Colonic mucosa (tissue), 4 donors: ENCODE measurements at regions not wholly inside any gene's neighbourhood (a gene's known extent, or its start where the extent isn't known, plus 50 kb on each side); places are given as distances from the start of the nearest gene placed in this dataset.

Source experiments
- DNase-seq: peaks from one replicate; pipeline ENCODE4 v3.0.0-alpha.2; 2020
- H3K27ac ChIP-seq: fragments of 200-600 bp; one replicate; pipeline ENCODE4 v1.8.0; 2021
- H3K27me3 ChIP-seq: fragments of 200-600 bp; one replicate; pipeline ENCODE4 v1.8.0; 2021
- H3K36me3 ChIP-seq: fragments of 200-600 bp; one replicate; pipeline ENCODE4 v1.8.0; 2021
- H3K4me1 ChIP-seq: fragments of 200-600 bp; one replicate; pipeline ENCODE4 v1.8.0; 2021; ENCODE audit warnings: mild to moderate bottlenecking
- H3K4me3 ChIP-seq: fragments of 200-600 bp; one replicate; pipeline ENCODE4 v1.8.0; 2021
- H3K9ac ChIP-seq, 2 donors: one replicate each; pipeline ENCODE4 v1.7.0; 2013; ENCODE audit warnings: control low read depth in 2 of 2, low read depth in 2 of 2, low read length in 2 of 2
- H3K9me3 ChIP-seq: fragments of 200-600 bp; one replicate; pipeline ENCODE4 v1.8.0; 2021
- CTCF ChIP-seq: fragments of 200-600 bp; IDR thresholded peaks from one replicate; pipeline ENCODE4 v1.8.0; 2022; ENCODE audit warnings: antibody characterized with exemption, mild to moderate bottlenecking
- intact Hi-C: fragments of 100-400 bp; cut with DNase I; formaldehyde crosslinking; loops from one replicate; pipeline ENCODE4 v1.14.1; 2022
- donor health status: healthy.
- donor health status: DM: no; HTN: no; CAD: no.
- donor health status: DM: no; HTN: no; CAD: no.

- intact Hi-C loops: no loop called here
- no peaks in the 10 kb centered on the region for H3K36me3 ChIP-seq
- H3K4me1 ChIP-seq: no peaks in the 10 kb centered on the region
- no peak overlapping the region for H3K4me3 ChIP-seq
- TF ChIP-seq CTCF: no peak
- H3K27ac ChIP-seq: no peak overlapping the region
- no peaks in the 10 kb centered on the region for H3K9me3 ChIP-seq
- DNase-seq: no peak
- H3K27me3 ChIP-seq: no peaks in the 10 kb centered on the region
- H3K9ac ChIP-seq: no peak overlapping the region
Measured at GRCh38 chr13:69604698-69605097, 502.9 kb upstream of the ATXN8OS start.

DNA sequence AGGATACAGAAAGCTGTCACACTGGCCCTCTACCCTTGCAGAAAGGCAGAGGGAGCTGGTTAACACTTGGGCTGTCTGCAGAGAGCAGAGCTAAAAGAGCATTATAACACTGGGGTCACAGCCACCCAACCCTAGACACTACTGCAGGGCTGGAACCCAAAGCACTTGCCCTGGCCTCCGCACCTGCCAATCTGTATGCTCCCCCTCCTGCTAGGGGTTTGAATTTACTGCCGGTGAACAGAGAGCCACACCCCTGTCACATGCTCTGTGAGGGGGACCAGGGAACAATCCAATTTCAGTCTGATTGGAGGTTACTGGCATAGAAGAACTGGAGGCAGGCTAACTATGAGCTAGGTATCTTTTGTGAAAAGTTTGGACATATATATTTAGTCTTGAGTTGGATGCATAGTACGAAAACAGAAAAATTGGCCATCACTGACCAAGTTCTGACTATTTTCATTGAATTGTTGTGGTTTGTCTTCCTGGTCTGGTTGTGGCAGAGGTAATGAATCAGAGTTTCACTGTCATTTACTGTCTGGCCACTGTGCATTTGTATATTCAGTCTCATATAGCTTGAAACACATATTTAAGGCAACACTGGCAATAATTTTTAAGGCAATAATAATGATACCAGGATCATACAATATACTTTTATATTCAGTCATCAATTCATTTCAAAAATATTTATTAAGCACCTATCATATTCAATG is 504.3 kb upstream of the ATXN8OS start:
- no peaks in the 10 kb centered on the region for H3K27me3 ChIP-seq
- no peak overlapping the region for H3K9ac ChIP-seq
- TF ChIP-seq CTCF: no peak
- no peak for DNase-seq
- H3K9me3 ChIP-seq: no peaks in the 10 kb centered on the region
- no peak overlapping the region for H3K4me3 ChIP-seq
- intact Hi-C loops: no loop called here
- H3K36me3 ChIP-seq: no peaks in the 10 kb centered on the region
- no peaks in the 10 kb centered on the region for H3K4me1 ChIP-seq
- H3K27ac ChIP-seq: no peak overlapping the region

GRCh38 chr13:69601661-69602060 is 506.0 kb upstream of the ATXN8OS start:
- intact Hi-C loops: no loop called here
- H3K4me3 ChIP-seq: no peak overlapping the region
- H3K27ac ChIP-seq: no peak overlapping the region
- TF ChIP-seq CTCF: no peak
- no peak for DNase-seq
- H3K36me3 ChIP-seq: no peaks in the 10 kb centered on the region
- H3K9ac ChIP-seq: no peak overlapping the region
- H3K27me3 ChIP-seq: no peaks in the 10 kb centered on the region
- H3K4me1 ChIP-seq: no peaks in the 10 kb centered on the region
- no peaks in the 10 kb centered on the region for H3K9me3 ChIP-seq

- TF ChIP-seq CTCF: no peak
- Histone ChIP-seq H3K27ac (no peak overlapping the region), H3K4me3 (no peak overlapping the region), H3K4me1 (no peaks in the 10 kb centered on the region), H3K36me3 (no peaks in the 10 kb centered on the region), H3K9ac (no peak overlapping the region), H3K9me3 (no peaks in the 10 kb centered on the region), H3K27me3 (no peaks in the 10 kb centered on the region)
- intact Hi-C loops: no loop called here
- DNase-seq: no peak
Measured at GRCh38 chr13:69600811-69601210, 506.8 kb upstream of the ATXN8OS start.

DNA sequence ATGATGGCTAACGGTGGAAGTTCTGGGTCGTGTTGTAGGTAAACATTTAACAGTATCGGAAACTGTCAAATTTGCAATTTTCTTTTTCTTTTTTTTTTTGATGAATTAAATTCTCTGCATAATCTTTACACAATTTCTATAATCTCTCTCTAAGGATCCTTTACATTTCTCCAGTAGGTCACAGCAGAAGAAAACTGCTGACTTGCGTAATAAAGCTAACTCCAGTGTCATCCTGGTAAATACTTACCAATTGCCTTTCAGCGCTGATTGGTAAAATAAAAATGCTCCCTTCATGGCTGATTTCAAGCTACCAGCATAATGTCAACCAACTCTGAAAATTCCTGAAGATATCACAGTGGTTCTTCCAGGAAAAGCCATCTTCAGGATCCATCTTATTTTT is 510.5 kb upstream of the ATXN8OS start:
- no peak overlapping the region for H3K9ac ChIP-seq

More for the DNA sequence above, 510.5 kb upstream of the ATXN8OS start:
- H3K27ac ChIP-seq: no peak overlapping the region
- no peak for DNase-seq
- no peak for TF ChIP-seq CTCF
- intact Hi-C loops: no loop called here
- no peaks in the 10 kb centered on the region for H3K36me3 ChIP-seq
- no peaks in the 10 kb centered on the region for H3K9me3 ChIP-seq
- H3K27me3 ChIP-seq: no peaks in the 10 kb centered on the region
- no peaks in the 10 kb centered on the region for H3K4me1 ChIP-seq
- H3K4me3 ChIP-seq: no peak overlapping the region
